Muscle of back (tissue), 3 donors: ENCODE measurements at regions not wholly inside any gene's neighbourhood (a gene's known extent, or its start where the extent isn't known, plus 50 kb on each side); places are given as distances from the start of the nearest gene placed in this dataset.
"Not testable (repeated sequence)": the region's sequence is repeated elsewhere in the genome, so short reads cannot be mapped to it uniquely, and the experiment has no call there.

Source experiments
- DNase-seq, 3 donors: peaks; one replicate each; pipeline versions ENCODE4 v3.0.0 to v3.0.0-alpha.2; 2013

DNA sequence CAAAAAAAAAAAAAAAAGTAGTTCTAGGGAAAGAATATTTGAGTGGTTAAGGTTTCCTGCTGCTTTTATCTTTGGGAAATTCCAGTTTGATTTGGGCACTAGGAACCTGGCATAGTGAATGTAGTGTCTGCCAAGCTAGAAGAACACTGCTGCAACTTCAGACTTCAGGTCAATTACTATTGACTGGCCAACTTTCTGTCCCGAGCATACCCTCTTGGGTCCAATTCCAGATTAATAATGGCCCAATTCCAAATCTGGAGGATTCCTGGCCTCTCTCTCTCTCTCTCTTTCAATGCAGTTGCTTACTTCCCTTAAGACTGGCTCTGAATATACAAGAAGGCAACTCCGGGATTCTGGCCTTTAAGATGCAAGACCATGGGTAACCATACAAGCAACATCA is 74.9 kb downstream of the ANKEF1 start:
- DNase-seq = no peak

DNA sequence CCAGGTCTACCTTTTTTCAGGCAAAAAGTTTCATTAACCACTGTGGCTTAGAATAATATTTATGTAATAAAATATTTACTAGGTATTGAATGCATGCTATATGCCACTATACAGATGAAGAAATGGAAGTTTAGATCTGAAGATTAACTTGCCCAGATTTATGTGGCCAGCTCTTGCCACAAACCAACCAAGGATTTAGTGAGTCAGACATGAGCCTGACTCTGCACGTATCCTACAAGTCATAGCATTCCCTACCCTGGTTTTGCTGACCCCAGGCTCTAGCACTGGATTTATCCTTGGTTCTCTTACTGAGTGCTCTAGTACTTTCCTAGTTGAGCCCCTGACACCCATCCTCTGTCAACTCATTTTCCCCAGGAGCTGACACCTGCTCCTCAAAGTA is 75.4 kb downstream of the ANKEF1 start:
- no peak for DNase-seq

DNA sequence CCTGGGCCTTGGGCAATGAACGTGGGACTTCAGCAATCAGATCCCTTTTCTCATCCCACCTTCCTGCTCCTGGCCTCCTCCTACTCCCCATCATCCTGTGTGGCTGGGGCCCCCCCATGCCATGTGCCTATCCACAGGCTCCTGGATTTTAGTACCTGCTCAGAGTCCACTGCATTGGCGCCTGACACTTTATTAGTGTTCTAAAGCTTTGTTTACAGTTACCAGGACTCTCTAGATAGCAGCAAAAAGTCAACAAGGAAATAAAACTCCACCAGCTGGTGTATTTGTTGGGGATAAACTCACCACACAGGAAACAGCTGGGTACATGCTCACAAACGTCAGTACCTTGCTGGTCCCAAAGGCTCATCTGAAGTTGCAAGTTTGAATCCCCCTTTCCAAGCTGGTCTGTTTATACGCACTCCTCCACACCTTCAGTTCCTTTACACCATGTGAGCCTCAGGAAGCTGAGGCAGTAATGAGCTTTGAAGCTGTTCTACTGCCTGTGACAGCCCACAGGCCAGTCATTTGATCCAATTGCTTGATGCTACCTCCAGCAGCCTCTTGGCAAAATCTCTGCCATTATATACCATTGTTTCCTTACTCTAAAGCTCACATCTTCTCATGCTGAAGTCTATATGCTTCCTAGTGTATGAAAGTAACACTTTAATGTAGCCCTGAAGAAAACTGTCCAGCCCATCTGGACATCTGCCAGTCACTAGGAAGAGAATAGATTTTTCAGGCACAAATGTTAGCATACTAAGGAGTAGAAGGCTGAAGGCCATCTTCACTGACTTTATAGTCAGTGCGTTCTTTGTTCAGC is 76.6 kb downstream of the ANKEF1 start:
- peak in 1 of 3 donors; percentile 6 for DNase-seq

DNA sequence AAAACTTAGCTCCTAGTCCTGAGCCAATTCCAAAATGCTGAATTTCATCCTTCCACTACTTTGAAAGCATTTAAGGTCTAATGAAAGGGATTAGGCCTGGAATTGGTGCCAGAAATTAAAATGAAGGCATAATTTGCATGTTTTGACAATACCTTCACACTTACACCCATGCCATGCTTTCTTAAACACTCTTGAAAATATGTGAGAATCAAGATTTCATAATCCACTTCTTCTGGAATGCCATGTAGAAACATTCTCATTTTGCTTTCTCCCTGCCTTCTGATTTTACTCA is 77.1 kb downstream of the ANKEF1 start:
- no peak for DNase-seq

DNA sequence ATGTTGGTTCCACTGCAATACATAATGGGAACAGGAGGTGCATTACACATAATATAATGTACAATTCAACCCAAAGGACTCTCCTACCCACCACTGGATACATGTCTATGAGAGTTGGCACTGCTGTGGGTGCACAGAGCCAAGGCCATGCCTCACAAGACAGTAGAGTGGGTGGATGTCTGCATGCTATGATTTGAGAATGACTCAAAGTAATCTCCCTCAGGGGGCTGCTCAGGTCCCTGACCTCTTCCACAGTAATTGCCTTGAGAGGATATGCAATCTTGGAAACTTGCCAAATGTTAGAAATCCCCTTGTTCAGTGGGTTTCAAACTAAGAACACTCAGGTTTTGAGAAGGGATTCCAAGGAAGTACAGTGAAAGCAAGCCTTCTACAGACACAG is 79.0 kb downstream of the ANKEF1 start:
- no peak for DNase-seq

DNA sequence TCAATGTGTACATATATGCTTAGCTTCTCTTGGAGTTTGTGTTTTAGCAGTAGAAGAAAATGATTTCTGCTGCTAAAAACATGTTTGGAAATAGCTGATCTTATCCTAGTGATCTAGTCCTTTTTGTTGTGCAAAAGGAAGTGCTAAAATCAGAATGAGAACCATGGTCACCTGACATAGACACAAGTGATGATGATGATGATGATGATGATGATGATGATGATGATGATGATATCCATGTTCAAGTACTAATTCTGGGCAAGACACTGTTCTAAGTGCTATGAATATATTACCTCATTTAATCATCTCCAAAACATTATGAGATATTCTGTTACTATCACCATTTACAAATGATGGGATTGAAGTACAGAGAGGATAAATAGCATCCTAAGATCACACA is 79.8 kb downstream of the ANKEF1 start:
- DNase-seq = no peak

DNA sequence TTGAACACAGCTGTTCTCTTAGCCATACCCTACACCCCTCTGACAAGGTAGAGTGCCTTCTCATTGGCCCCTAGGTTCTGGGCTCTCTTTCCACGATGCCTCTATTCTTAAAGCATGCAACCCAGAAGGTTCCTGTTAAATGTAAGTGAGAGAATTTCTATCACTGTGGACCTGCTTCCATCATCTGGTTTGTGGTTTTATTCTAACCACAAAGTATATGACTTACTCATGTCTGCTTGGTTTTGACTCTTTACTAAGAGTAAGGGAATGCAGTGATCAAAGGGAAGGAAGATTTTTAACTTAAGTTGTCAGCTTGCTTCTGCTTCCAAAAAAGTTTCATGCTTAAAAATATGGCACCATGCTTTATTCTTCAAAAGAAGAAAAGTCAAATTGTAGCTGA is 80.2 kb downstream of the ANKEF1 start:
- DNase-seq = peak in 1 of 3 donors; percentile 79

DNA sequence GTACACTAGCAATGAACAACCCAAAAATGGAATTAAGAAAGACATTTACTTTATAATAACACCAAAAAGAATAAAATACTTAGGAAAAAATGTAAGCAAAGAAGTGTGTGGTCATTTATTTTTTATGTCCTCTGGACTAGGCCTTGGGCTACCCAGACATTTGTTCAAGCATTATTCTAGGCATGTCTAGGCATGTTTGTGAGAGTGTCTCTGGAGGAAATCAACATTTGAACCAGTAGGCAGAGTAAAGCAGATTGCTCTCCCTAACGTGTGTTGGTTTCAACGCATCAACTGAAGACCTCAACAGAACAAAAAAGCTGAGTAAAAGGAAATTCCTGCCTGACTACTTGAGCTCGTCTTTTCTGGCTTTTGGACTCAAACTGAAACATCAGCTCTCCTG is 84.5 kb downstream of the ANKEF1 start:
- DNase-seq = no peak

DNA sequence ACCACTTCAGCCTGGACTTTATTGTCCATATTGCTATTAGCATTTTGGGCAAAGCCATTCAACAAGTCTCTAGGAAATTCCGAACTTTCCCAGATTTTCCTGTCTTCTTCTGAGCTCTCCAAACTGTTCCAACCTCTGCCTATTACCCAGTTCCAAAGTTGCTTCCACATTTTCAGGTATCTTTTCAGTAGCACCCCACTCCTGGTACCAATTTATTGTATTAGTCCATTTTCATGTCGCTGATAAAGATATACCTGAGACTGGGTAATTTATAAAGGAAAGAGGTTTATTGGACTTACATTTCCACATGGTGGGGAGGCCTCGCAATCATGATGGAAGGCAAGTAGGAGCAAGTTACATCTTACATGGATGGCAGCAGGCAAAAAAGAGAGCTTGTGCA is 90.1 kb downstream of the ANKEF1 start:
- DNase-seq = not testable (repeated sequence)

DNA sequence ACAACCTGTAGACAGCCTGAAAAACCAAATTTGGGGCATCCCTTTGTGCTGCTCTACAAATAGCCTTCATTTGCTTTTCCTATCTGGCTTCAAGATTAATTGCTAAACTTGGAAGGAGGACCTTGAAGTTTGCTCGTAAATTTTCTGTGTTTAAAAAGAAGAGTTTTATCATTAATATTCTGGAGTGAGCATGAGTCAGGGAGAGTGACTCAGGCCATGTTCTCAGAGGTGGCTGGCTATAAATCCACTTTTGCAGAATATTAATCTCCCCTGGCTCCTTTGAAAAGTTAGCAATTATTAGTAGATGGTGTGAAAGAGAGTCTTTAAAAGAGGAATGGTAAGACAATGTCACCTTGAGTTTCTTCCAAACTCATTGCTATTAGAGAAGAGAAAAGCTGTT is 91.0 kb downstream of the ANKEF1 start:
- no peak for DNase-seq

DNA sequence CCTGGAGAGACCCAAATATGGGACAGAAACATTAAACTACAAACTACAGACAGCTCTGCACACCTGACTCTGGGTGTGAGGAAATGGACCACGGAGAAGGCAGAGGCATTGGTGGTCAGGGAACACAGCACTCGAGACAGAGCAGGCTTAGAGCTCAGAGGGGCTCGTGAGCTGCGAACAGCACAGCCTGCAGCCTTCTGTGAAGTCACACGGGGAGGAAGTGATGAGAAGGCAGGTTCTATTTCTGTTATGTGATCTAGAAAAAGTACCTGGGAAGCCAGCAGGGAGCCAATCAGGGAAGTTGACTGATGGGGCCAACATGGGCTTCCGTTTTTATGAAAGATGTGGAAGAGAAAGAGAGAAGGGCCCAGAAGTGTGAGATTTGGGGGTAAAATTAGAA is 88.9 kb upstream of the SNAP25 start:
- no peak for DNase-seq

DNA sequence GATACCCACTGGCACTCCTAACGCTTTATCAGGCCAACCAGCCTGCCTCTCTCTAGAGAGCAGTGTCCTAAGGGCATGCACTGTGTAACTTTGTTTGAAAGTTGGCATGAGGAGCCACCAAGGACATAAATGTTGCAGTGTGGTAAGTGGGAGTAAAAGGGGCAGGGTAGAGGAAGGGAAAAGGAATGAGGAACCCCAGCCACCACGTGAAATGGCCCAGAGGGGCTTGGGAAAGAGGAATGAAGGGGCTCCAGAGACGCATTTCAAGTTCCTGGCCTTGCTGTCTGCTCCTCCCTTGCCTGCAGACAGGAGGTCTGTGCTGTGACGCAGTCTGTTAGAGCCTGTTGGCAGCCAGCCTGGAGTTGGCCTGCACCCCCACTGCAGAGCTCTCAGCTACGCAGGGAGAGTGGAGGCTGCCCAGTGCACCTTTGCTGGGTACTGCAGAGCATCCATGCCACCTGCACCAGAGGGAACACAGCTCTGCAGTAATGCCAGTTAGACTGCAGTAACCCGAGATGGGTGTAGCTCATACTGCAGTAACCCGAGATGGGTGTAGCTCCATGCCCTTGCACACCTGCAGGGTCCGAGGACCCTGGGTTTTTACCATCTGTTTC is 86.8 kb upstream of the SNAP25 start:
- peak; percentile 30 to 63 (median 33) for DNase-seq

DNA sequence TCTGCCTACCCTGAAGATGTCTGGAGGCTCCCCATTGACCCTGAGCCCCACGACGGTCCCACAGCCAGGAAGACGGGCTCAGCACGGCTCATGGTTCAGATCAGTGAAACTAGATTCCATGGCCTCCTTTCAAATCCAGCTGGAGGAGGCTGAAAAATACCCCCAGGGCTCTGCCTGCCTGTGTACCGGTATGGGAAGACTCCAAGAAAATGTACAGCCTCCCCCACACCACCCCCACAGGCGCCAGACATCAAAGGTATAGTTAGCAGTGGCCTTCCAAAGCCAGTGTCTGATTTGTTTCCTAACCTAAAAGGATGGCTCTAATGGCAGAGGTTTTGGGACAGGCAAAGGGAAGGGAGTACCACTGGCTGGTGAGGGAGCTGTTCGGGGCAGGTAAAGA is 86.2 kb upstream of the SNAP25 start:
- DNase-seq = no peak

DNA sequence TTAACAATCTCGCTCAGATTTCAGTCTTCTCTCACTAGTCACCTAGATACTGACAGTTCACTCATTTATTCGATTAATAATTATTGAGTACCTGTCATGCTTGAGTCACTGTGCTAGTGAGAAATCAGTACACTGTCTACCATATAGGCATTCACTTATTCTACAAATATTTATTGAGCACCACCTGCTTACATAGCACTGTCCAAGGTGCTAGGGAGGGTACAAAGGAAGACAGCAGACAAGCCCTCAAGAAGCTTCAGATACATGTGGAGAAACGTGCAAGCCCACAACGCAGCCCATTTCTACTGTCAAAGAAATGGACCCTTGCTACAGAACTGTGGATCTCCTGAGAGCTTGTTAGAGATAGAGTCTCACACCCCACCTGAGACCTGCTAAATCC is 85.1 kb upstream of the SNAP25 start:
- no peak for DNase-seq

DNA sequence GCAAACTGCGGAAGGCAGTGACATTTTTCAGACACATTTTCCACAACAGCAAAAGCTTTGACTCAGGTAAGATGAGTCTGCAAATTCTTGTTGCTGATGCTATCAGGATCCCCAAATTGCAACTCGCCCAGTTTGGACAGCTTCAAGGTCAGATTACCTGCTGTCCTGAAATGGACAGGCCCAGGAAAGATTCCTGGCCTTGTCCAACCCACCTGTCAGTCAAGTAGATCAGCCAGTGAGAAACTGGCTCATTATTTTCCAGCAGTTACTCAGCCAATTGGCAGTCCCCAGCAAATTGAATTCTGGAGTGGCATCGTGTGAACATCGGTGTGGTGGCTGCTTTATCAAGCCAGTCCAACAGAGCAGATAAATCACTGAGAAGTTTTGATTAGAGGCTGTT is 84.5 kb upstream of the SNAP25 start:
- no peak for DNase-seq

DNA sequence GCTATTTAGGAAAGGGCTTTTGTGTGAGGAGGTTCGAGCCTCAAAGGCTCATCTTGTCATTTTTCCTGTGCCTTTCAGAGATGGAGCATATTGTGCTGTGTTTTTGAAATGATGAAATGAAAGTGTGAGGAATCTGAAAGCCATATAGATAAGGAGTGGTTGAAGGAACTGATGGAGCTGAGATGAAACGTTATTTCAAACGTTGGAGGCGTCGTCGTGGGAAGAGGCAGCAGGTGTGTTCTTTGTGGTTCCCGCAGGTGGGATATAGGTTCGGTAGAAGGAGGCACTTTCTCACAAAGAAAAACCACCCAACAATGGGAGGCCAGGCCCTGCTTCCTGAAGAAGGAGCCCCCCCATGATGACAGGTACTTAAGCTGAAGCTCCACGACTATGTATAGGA is 83.2 kb upstream of the SNAP25 start:
- DNase-seq = no peak

DNA sequence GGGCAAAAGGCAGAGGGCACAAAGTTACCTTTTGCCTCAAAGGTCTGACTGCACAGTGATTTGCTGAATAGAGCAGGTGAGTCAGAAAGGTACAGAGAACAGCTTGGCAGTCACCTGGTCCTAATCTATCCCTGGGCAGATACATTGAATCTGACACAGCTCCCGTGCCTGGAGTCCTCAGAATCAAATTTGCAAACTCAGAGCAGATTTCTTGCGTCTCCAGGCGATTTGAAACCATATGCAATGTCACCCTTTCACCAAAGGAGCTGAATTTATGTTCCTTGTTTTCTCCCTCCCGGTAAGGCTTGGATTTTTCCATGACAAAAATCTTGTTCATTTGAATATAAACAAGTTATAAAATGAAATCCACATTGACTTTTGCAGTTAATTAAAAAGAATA is 81.6 kb upstream of the SNAP25 start:
- DNase-seq = no peak

DNA sequence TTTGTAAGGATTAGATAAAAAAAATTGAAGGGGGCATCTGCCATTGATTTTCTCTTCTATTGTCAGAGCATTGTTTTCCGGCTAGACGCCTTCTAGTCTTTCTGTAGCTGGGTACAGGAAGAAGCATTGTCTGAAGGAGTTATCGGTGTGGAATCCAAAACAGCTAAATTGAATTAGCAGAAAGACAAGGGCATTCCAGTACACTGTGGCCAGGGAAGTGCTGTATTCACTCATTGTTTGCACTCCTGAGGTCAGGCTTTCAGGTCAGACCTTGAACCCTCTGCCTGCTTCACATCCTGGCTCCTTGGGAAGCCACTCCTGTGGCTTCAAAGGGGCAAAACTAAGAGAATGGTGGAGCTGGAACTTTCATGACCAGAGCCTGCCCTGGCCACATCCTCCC is 81.1 kb upstream of the SNAP25 start:
- no peak for DNase-seq

DNA sequence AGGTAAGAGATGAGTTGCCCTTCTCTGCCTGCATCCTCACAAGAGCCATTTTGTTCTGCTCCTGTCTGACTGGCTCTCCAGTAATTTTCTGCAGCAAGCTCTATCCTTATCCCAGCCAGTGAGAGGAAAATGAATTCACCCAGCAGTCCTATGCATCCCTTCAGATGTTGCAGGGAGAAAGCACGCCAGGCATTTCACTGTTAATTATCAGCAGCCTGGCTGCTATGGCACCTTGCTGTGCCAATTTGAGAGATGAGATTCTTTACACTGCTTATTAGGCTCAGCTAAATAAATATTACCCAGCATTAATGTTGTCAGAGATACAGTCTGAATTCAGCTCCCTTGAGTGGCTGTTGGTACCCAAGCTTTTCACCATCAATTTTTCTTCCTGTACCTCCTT is 61.1 kb upstream of the SNAP25 start:
- no peak for DNase-seq

DNA sequence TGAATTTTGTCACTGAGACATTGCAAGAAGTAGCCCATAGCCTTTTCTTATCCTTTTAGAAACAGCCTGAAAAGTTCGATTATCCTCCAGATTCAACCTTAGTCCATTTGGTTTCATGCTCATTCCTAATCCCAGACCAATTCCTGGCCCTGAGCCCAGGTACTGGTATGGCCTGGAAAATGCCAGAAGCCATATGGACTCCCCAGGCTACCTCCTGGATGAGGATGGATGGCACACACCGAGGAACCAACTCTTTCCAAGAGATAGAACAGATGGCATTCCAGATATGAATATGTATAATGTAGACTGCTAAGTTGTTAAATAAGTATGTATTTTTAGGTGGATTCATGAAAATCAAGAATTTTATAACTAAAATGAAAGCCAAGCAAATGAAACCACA is 51.6 kb upstream of the SNAP25 start:
- DNase-seq = no peak

DNA sequence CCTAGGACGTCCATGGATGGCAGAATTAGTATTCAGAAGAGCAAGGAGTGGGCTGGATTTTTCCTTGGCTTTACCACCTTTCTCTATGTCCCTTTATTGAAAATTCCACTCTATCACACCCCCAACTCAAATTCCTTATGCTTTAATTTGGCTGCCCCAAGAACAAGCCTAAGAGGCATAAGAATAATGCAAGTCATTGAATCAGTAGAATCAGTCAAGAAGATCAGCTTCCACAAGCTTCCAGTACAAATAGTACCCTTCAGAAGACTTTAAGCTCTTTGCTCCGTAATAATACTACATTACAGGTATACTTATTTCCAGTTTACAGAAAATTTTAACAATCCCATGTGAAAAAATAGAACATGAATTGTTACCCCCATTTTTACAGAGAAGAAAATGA is 51.0 kb upstream of the SNAP25 start:
- no peak for DNase-seq
